Neural progenitor cell (in vitro differentiated cells): ENCODE measurements at regions not wholly inside any gene's neighbourhood (a gene's known extent, or its start where the extent isn't known, plus 50 kb on each side); places are given as distances from the start of the nearest gene placed in this dataset.

Source experiments
- DNase-seq: peaks from one replicate; pipeline ENCODE4 v3.0.0-alpha.2; 2016; ENCODE audit warnings: low spot score
- H2AFZ ChIP-seq: fragments of 200-600 bp; sonication (generic); replicated peaks from 2 replicates; pipeline ENCODE4 v1.6.1; 2016; ENCODE audit warnings: antibody characterized with exemption
- H3F3A ChIP-seq: fragments of 200-600 bp; sonication (generic); 2 replicates; pipeline ENCODE4 v1.6.1; 2016; ENCODE audit warnings: antibody characterized with exemption, low read depth
- H3K27ac ChIP-seq: fragments of 200-600 bp; sonication (generic); 2 replicates; pipeline ENCODE4 v1.5.1; 2016; ENCODE audit warnings: mild to moderate bottlenecking
- H3K27me3 ChIP-seq: fragments of 200-600 bp; sonication (generic); 2 replicates; pipeline ENCODE4 v1.6.1; 2016; ENCODE audit warnings: mild to moderate bottlenecking, moderate library complexity
- H3K36me3 ChIP-seq: fragments of 200-600 bp; sonication (generic); 2 replicates; pipeline ENCODE4 v1.5.1; 2016
- H3K4me1 ChIP-seq: fragments of 200-600 bp; sonication (generic); 2 replicates; pipeline ENCODE4 v1.6.1; 2016; ENCODE audit warnings: mixed run types
- H3K4me2 ChIP-seq: fragments of 200-600 bp; sonication (generic); 2 replicates; pipeline ENCODE4 v1.6.1; 2016
- H3K4me3 ChIP-seq: fragments of 200-600 bp; sonication (generic); 2 replicates; pipeline ENCODE4 v1.5.1; 2016
- H3K79me2 ChIP-seq: fragments of 200-600 bp; sonication (generic); 2 replicates; pipeline ENCODE4 v1.6.1; 2016; ENCODE audit warnings: low read depth
- H3K9ac ChIP-seq: fragments of 200-600 bp; sonication (generic); 2 replicates; pipeline ENCODE4 v1.6.1; 2016
- H3K9me3 ChIP-seq: fragments of 200-600 bp; sonication (generic); 2 replicates; pipeline ENCODE4 v1.5.1; 2016; ENCODE audit warnings: low read depth
- H4K20me1 ChIP-seq: fragments of 200-600 bp; sonication (generic); 2 replicates; pipeline ENCODE4 v1.6.1; 2016; ENCODE audit warnings: low read depth
- H3K27ac Mint-ChIP-seq: 3 replicates; pipeline ENCODE4 v1.8.0; 2021; ENCODE audit warnings: mixed read lengths
- H3K27me3 Mint-ChIP-seq: 2 replicates; pipeline ENCODE4 v1.8.0; 2022; ENCODE audit warnings: low read depth, mild to moderate bottlenecking, inconsistent platforms, moderate library complexity, mixed read lengths; ENCODE audit not compliant: insufficient read depth
- H3K36me3 Mint-ChIP-seq: 3 replicates; pipeline ENCODE4 v1.8.0; 2021; ENCODE audit warnings: mixed read lengths
- H3K4me1 Mint-ChIP-seq: 3 replicates; pipeline ENCODE4 v1.8.0; 2021; ENCODE audit warnings: mixed read lengths
- H3K4me3 Mint-ChIP-seq: 3 replicates; pipeline ENCODE4 v1.8.0; 2021; ENCODE audit warnings: mild to moderate bottlenecking, moderate library complexity, mixed read lengths
- H3K9me3 Mint-ChIP-seq: 3 replicates; pipeline ENCODE4 v1.8.0; 2020; ENCODE audit warnings: mixed read lengths
- EZH2 ChIP-seq: fragments of 200-600 bp; sonication (generic); IDR thresholded peaks from 2 replicates; pipeline ENCODE4 v1.6.1; 2017; ENCODE audit warnings: antibody characterized with exemption, mild to moderate bottlenecking, moderate library complexity
- EZH2phosphoT487 ChIP-seq: fragments of 200-600 bp; sonication (generic); IDR thresholded peaks from 2 replicates; pipeline ENCODE4 v1.6.1; 2017; ENCODE audit warnings: antibody characterized with exemption
- TF ChIP-seq, protein P1 (sequence below): fragments of 200-600 bp; sonication (generic); IDR thresholded peaks from 2 replicates; pipeline ENCODE4 v1.5.1; 2017; ENCODE audit warnings: antibody characterized with exemption, mild to moderate bottlenecking

DNA sequence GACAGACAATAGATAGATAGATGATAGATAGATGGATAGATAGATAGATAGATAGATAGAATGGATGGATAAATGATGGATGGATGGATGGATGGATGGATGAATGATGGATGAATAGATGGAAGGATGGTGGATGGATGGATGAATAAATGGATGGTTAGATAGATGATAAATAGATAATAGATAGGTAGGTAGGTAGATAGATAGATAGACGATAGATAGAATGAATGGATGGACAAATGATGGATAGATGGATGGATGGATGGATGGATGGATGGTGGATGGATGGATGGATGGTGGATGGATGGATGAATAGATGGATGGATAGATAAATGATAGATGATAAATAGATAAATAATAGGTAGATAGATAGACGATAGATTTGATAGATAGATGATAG lies 287.4 kb downstream of the CRLF2 start:
- no peaks in the 10 kb centered on the region for H3K9me3 ChIP-seq
- no peak for TF ChIP-seq EZH2phosphoT487
- no peak for TF ChIP-seq EZH2
- TF ChIP-seq, protein P1, sequence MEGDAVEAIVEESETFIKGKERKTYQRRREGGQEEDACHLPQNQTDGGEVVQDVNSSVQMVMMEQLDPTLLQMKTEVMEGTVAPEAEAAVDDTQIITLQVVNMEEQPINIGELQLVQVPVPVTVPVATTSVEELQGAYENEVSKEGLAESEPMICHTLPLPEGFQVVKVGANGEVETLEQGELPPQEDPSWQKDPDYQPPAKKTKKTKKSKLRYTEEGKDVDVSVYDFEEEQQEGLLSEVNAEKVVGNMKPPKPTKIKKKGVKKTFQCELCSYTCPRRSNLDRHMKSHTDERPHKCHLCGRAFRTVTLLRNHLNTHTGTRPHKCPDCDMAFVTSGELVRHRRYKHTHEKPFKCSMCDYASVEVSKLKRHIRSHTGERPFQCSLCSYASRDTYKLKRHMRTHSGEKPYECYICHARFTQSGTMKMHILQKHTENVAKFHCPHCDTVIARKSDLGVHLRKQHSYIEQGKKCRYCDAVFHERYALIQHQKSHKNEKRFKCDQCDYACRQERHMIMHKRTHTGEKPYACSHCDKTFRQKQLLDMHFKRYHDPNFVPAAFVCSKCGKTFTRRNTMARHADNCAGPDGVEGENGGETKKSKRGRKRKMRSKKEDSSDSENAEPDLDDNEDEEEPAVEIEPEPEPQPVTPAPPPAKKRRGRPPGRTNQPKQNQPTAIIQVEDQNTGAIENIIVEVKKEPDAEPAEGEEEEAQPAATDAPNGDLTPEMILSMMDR, result no peak
- H3K4me1 ChIP-seq, result no peaks in the 10 kb centered on the region
- H3K27ac ChIP-seq, result no peak overlapping the region
- H4K20me1 ChIP-seq, result no peaks in the 10 kb centered on the region
- H3K4me3 ChIP-seq, result no peak overlapping the region
- peaks cover 2% of the 10 kb centered on the region for H3K9me3 Mint-ChIP-seq
- H3K27me3 Mint-ChIP-seq, result peaks cover 3% of the 10 kb centered on the region
- H3K36me3 ChIP-seq, result no peaks in the 10 kb centered on the region
- H3K4me3 Mint-ChIP-seq, result no peak overlapping the region
- no peaks in the 10 kb centered on the region for H3K36me3 Mint-ChIP-seq
- H3F3A ChIP-seq, result no peaks in the 10 kb centered on the region
- no peaks in the 10 kb centered on the region for H3K79me2 ChIP-seq
- peaks cover 4% of the 10 kb centered on the region for H3K4me1 Mint-ChIP-seq
- DNase-seq, result no peak
- no peak overlapping the region for H3K27ac Mint-ChIP-seq
- no peaks in the 10 kb centered on the region for H3K27me3 ChIP-seq
- H3K9ac ChIP-seq, result no peak overlapping the region
- H2AFZ ChIP-seq, result no peak overlapping the region
- no peak overlapping the region for H3K4me2 ChIP-seq

DNA sequence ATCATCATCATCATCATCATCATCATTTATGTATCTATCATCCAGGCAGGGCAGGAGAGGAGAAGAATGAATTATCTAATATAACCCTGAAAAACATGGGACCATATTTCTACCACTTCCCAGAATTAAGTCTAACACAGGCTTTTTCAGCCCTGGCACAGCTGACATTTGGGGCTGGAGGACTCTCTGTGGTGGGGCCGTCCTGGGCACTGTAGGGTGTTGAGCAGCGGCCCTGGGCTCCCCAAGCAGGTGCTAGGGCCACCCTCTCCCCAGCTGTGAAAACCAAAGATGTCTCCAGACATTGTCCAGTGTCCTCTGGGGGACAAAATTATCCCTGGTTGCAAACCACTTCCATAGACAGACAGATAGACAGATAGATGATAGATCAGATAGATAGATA lies 288.4 kb downstream of the CRLF2 start:
- no peak for DNase-seq
- H3K27me3 Mint-ChIP-seq, result peaks cover 7% of the 10 kb centered on the region
- H3K36me3 Mint-ChIP-seq, result no peaks in the 10 kb centered on the region
- no peak overlapping the region for H3K27ac Mint-ChIP-seq
- Histone ChIP-seq H3K9me3 (no peaks in the 10 kb centered on the region), H2AFZ (no peak overlapping the region), H3K36me3 (no peaks in the 10 kb centered on the region), H3K79me2 (no peaks in the 10 kb centered on the region), H3F3A (no peaks in the 10 kb centered on the region), H3K27me3 (no peaks in the 10 kb centered on the region), H3K9ac (no peak overlapping the region), H3K4me1 (no peaks in the 10 kb centered on the region), H3K4me3 (no peak overlapping the region), H3K4me2 (no peak overlapping the region), H3K27ac (no peak overlapping the region), H4K20me1 (no peaks in the 10 kb centered on the region)
- TF ChIP-seq EZH2phosphoT487, result no peak
- H3K4me1 Mint-ChIP-seq, result peaks cover 9% of the 10 kb centered on the region
- no peak overlapping the region for H3K4me3 Mint-ChIP-seq
- peaks cover 2% of the 10 kb centered on the region for H3K9me3 Mint-ChIP-seq

DNA sequence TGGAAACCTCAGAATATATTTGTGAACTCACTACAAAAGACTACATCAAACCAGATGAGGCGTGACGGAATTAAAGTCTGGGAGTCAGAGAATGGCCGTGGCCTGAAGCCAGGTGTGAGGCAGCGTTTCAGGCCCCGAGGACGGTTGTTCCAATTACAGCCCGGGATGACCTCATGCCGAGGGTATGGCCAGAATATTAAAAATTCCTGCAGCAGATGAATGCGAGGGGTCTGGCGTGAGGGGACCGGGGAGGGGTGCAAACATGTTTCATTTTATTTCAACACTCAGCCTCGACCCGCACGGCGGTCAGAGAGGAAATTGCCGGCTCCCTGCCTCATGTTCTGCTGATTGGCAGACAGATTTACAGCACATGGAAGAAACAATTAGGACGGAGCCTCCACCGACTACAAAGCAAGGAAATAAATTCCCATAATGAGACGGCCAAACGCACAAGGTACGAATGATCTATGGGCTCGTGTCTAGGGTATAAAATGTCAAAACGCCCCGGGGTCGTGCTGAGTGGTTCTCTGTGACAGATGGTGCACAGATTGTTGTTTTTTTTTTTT lies 289.7 kb downstream of the SHOX start:
- H3K79me2 ChIP-seq, result no peaks in the 10 kb centered on the region
- H3K4me3 ChIP-seq, result no peak overlapping the region
- no peaks in the 10 kb centered on the region for H3K9me3 ChIP-seq
- no peak overlapping the region for H3K4me3 Mint-ChIP-seq
- no peaks in the 10 kb centered on the region for H3K27me3 ChIP-seq
- TF ChIP-seq, protein P1, result no peak
- TF ChIP-seq EZH2 (no peak), EZH2phosphoT487 (no peak)
- no peaks in the 10 kb centered on the region for H4K20me1 ChIP-seq
- H3K27ac Mint-ChIP-seq, result no peak overlapping the region
- peaks cover 9% of the 10 kb centered on the region for H3K4me1 Mint-ChIP-seq
- no peak overlapping the region for H3K4me2 ChIP-seq
- no peaks in the 10 kb centered on the region for H3K36me3 ChIP-seq
- no peaks in the 10 kb centered on the region for H3F3A ChIP-seq
- peaks cover 2% of the 10 kb centered on the region for H3K9me3 Mint-ChIP-seq
- no peak for DNase-seq
- no peaks in the 10 kb centered on the region for H3K36me3 Mint-ChIP-seq
- no peaks in the 10 kb centered on the region for H3K4me1 ChIP-seq
- H3K27ac ChIP-seq, result no peak overlapping the region
- H3K27me3 Mint-ChIP-seq, result peaks cover 9% of the 10 kb centered on the region
- no peak overlapping the region for H2AFZ ChIP-seq
- no peak overlapping the region for H3K9ac ChIP-seq

DNA sequence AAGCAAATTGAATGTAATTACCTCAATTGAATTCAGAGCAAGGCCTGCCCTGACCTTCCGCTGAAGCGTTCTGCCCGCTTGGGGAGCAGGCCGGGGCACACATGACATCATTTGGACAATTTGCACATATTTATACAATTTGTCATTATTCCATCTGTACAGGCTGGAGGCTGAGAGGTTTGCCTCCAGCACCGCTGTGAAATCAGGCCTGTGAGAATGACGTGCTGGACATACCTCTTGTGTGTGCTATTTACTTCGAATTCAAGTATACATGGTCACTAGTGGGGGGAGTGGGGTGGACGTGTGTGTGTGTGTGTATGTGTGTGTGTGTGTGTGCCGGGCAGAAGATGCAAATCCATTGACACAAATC lies 285.6 kb downstream of the SHOX start:
- Mint-ChIP-seq H3K36me3 (no peaks in the 10 kb centered on the region), H3K27me3 (peaks cover 9% of the 10 kb centered on the region), H3K4me1 (peaks cover 9% of the 10 kb centered on the region), H3K4me3 (no peak overlapping the region), H3K27ac (no peak overlapping the region), H3K9me3 (peaks cover 2% of the 10 kb centered on the region)
- H3K9me3 ChIP-seq, result no peaks in the 10 kb centered on the region
- no peak overlapping the region for H2AFZ ChIP-seq
- H3F3A ChIP-seq, result no peaks in the 10 kb centered on the region
- no peak overlapping the region for H3K4me3 ChIP-seq
- no peak overlapping the region for H3K4me2 ChIP-seq
- no peak overlapping the region for H3K9ac ChIP-seq
- TF ChIP-seq EZH2, result no peak
- no peaks in the 10 kb centered on the region for H4K20me1 ChIP-seq
- no peaks in the 10 kb centered on the region for H3K4me1 ChIP-seq
- H3K27ac ChIP-seq, result no peak overlapping the region
- no peaks in the 10 kb centered on the region for H3K27me3 ChIP-seq
- DNase-seq, result no peak
- no peaks in the 10 kb centered on the region for H3K79me2 ChIP-seq
- no peaks in the 10 kb centered on the region for H3K36me3 ChIP-seq
